Activated CD8-positive, alpha-beta T cell treated with anti-CD3 and anti-CD28 coated beads for 36 hours (primary cell): ENCODE measurements at regions not wholly inside any gene's neighbourhood (a gene's known extent, or its start where the extent isn't known, plus 50 kb on each side); places are given as distances from the start of the nearest gene placed in this dataset.

Source experiments
- ATAC-seq: fragments of 200-7000 bp; cut with Tn5 transposase; one replicate; pipeline ENCODE4 v1.10.0; 2021; ENCODE audit warnings: mild to moderate bottlenecking, moderate library complexity
- CTCF ChIA-PET: fragments of 350-600 bp; sonication (Branson Sonifier 250); formaldehyde crosslinking; loops from one replicate; lab custom pipeline; 2021; ENCODE audit warnings: antibody characterized with exemption; lab: Charles Lee
- POLR2A ChIA-PET: fragments of 350-600 bp; sonication (Branson Sonifier 250); formaldehyde crosslinking; loops from one replicate; lab custom pipeline; 2021; ENCODE audit warnings: antibody characterized with exemption; lab: Charles Lee
- DNase-seq: peaks from one replicate; pipeline ENCODE4 v3.0.0-alpha.2; 2020
- H3K27ac Mint-ChIP-seq: one replicate; pipeline ENCODE4 v1.8.0; 2021; ENCODE audit warnings: mild to moderate bottlenecking, mixed read lengths
- H3K27me3 Mint-ChIP-seq: one replicate; pipeline ENCODE4 v1.8.0; 2021; ENCODE audit warnings: mixed read lengths
- H3K36me3 Mint-ChIP-seq: one replicate; pipeline ENCODE4 v1.8.0; 2021; ENCODE audit warnings: low read depth, mixed read lengths
- H3K4me1 Mint-ChIP-seq: one replicate; pipeline ENCODE4 v1.8.0; 2021; ENCODE audit warnings: low read depth, mixed read lengths
- H3K4me3 Mint-ChIP-seq: one replicate; pipeline ENCODE4 v1.8.0; 2021; ENCODE audit warnings: mild to moderate bottlenecking, moderate library complexity, mixed read lengths
- H3K9me3 Mint-ChIP-seq: one replicate; pipeline ENCODE4 v1.8.0; 2021; ENCODE audit warnings: mixed read lengths
- CTCF ChIP-seq: fragments of 200-600 bp; IDR thresholded peaks from one replicate; pipeline ENCODE4 v1.8.0; 2022; ENCODE audit warnings: antibody characterized with exemption, mild to moderate bottlenecking
- intact Hi-C: fragments of 100-400 bp; cut with micrococcal nuclease; formaldehyde crosslinking; loops from one replicate; pipeline ENCODE4 v1.10.0; 2022

- no peak overlapping the region for H3K27ac Mint-ChIP-seq
- ChIA-PET POLR2A (no interaction called here), CTCF (no interaction called here)
- TF ChIP-seq CTCF, result no peak
- H3K4me3 Mint-ChIP-seq, result no peak overlapping the region
- H3K36me3 Mint-ChIP-seq, result no peaks in the 10 kb centered on the region
- ATAC-seq (no peak), DNase-seq (no peak)
- H3K27me3 Mint-ChIP-seq, result peaks cover 9% of the 10 kb centered on the region
- no peaks in the 10 kb centered on the region for H3K9me3 Mint-ChIP-seq
- H3K4me1 Mint-ChIP-seq, result no peaks in the 10 kb centered on the region
- intact Hi-C loops, result no loop called here
These were observed 426.8 kb downstream of the HNRNPD start for GRCh38 chr4:81946996-81947395.

GRCh38 chr4:81930506-81931238 lies 443.1 kb downstream of the HNRNPD start:
- POLR2A ChIA-PET, result no interaction called here
- TF ChIP-seq CTCF, result no peak
- Mint-ChIP-seq H3K27me3 (peaks cover 4% of the 10 kb centered on the region), H3K36me3 (no peaks in the 10 kb centered on the region), H3K4me3 (no peak overlapping the region), H3K4me1 (no peaks in the 10 kb centered on the region), H3K27ac (no peak overlapping the region), H3K9me3 (peaks cover 2% of the 10 kb centered on the region)
- intact Hi-C loops, result no loop called here
- peak; percentile 71 for ATAC-seq
- peak; percentile 17 for DNase-seq
- CTCF ChIA-PET, result interaction anchor here (2.1 kb wide), 1 partner anchor 17 kb away, joined by 9 read pairs; no protein-coding TSS in a partner anchor

- ATAC-seq, result peak; percentile 87
- H3K27ac Mint-ChIP-seq, result peak overlapping the region; percentile 9
- no peak for TF ChIP-seq CTCF
- no peaks in the 10 kb centered on the region for H3K9me3 Mint-ChIP-seq
- CTCF ChIA-PET, result interaction anchor here (2.5 kb wide), 1 partner anchor 9 kb away, joined by 12 read pairs; no protein-coding TSS in a partner anchor
- peaks cover 10% of the 10 kb centered on the region for H3K4me1 Mint-ChIP-seq
- intact Hi-C loops, result no loop called here
- no peak overlapping the region for H3K4me3 Mint-ChIP-seq
- POLR2A ChIA-PET, result no interaction called here
- peaks cover 8% of the 10 kb centered on the region for H3K27me3 Mint-ChIP-seq
- DNase-seq, result peak; percentile 57
- no peaks in the 10 kb centered on the region for H3K36me3 Mint-ChIP-seq
These were observed 450.7 kb downstream of the HNRNPD start for GRCh38 chr4:81923140-81923539.

GRCh38 chr4:81922313-81922712 lies 450.6 kb upstream of the RASGEF1B start:
- ATAC-seq (no peak), DNase-seq (no peak)
- no peak overlapping the region for H3K4me3 Mint-ChIP-seq
- no peak overlapping the region for H3K27ac Mint-ChIP-seq
- TF ChIP-seq CTCF, result no peak
- H3K9me3 Mint-ChIP-seq, result no peaks in the 10 kb centered on the region
- intact Hi-C loops, result no loop called here
- peaks cover 10% of the 10 kb centered on the region for H3K4me1 Mint-ChIP-seq
- POLR2A ChIA-PET, result interaction anchor here (1.0 kb wide), 1 partner anchor 48 kb away, joined by 3 read pairs; no protein-coding TSS in a partner anchor
- no peaks in the 10 kb centered on the region for H3K36me3 Mint-ChIP-seq
- CTCF ChIA-PET, result interaction anchor here (1.2 to 2.5 kb wide), 2 partner anchors 9 to 347 kb away, joined by 4 to 12 read pairs; no protein-coding TSS in a partner anchor
- H3K27me3 Mint-ChIP-seq, result peaks cover 9% of the 10 kb centered on the region

- DNase-seq (no peak), ATAC-seq (no peak)
- H3K36me3 Mint-ChIP-seq, result no peaks in the 10 kb centered on the region
- H3K27ac Mint-ChIP-seq, result no peak overlapping the region
- H3K27me3 Mint-ChIP-seq, result peaks cover 9% of the 10 kb centered on the region
- H3K9me3 Mint-ChIP-seq, result no peaks in the 10 kb centered on the region
- no peak overlapping the region for H3K4me3 Mint-ChIP-seq
- CTCF ChIA-PET, result interaction anchor here (1.2 to 2.5 kb wide), 2 partner anchors 8 to 347 kb away, joined by 4 to 12 read pairs; no protein-coding TSS in a partner anchor
- TF ChIP-seq CTCF, result no peak
- POLR2A ChIA-PET, result interaction anchor here (1.0 kb wide), 1 partner anchor 48 kb away, joined by 3 read pairs; no protein-coding TSS in a partner anchor
- intact Hi-C loops, result no loop called here
- H3K4me1 Mint-ChIP-seq, result peaks cover 10% of the 10 kb centered on the region
These were observed 450.0 kb upstream of the RASGEF1B start for GRCh38 chr4:81921751-81922159.
